Cardiac muscle cell (in vitro differentiated cells and primary cell): ENCODE measurements at regions not wholly inside any gene's neighbourhood (a gene's known extent, or its start where the extent isn't known, plus 50 kb on each side); places are given as distances from the start of the nearest gene placed in this dataset.

Experiments used
- DNase-seq, 2 donors: peaks; one replicate each; pipeline versions ENCODE4 v3.0.0 to v3.0.0-alpha.2; 2010 to 2017; ENCODE audit warnings: low read depth in 1 of 2, low spot score in 1 of 2
- H3K27ac ChIP-seq: fragments of 200-600 bp; sonication (generic); 2 replicates; pipeline ENCODE4 v1.5.1; 2016
- H3K27me3 ChIP-seq: fragments of 200-600 bp; sonication (generic); 2 replicates; pipeline ENCODE4 v1.6.0; 2016; ENCODE audit warnings: control low read depth
- H3K36me3 ChIP-seq: fragments of 200-600 bp; sonication (generic); 2 replicates; pipeline ENCODE4 v1.5.1; 2016; ENCODE audit warnings: control low read depth
- H3K4me1 ChIP-seq: fragments of 200-600 bp; sonication (generic); 2 replicates; pipeline ENCODE4 v1.8.1; 2017; ENCODE audit warnings: low read depth, mild to moderate bottlenecking, mixed run types
- H3K4me3 ChIP-seq: fragments of 200-600 bp; sonication (generic); 2 replicates; pipeline ENCODE4 v1.5.1; 2016; ENCODE audit warnings: mild to moderate bottlenecking
- H3K9me3 ChIP-seq: fragments of 200-600 bp; sonication (generic); 2 replicates; pipeline ENCODE4 v1.5.1; 2017; ENCODE audit warnings: low read depth, mild to moderate bottlenecking, control low read depth
- CTCF ChIP-seq: IDR thresholded peaks from 2 replicates; pipeline ENCODE4 v1.5.1; 2012; ENCODE audit warnings: low read depth, mild to moderate bottlenecking, low read length

DNA sequence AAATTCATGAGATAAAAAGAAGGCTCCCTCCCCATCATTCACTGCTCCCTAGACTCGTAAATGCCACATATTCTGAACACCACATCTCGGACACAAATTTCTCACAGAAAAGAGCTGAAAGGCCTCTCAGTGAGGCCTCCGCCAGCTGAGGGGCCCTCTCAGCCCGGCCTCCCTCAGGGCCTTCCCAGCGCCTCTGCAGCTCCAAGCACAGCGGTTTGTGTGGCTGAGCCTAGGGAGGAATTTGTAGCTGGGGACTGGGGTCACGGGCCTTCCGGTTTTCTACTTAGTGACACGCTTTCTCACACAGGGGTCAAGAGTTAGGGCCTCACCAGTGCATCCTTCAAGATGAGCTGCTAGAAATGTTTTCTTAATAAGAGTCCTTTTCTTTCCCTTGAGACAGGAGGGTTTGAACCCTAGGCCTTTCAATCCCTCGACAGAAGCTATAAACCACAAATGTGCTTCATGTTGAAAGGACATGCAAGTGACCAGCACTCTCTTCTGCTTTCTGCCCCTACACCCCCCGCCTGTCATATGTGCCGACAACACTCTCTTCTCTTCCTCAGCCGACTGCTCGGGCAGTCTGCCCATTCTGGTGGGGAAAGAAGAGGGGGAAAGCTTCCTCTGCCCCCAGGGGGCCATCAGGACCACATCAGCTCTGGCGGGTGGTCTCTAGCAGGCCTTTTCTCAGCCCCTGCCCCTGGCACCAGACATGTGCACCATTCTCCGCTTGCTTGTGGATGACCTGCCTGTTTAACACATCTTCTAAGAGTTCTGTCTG, 104.9 kb downstream of the CHIC2 start:
- H3K9me3 ChIP-seq: no peaks in the 10 kb centered on the region
- H3K27me3 ChIP-seq: peaks cover 5% of the 10 kb centered on the region
- H3K27ac ChIP-seq: no peak overlapping the region
- no peaks in the 10 kb centered on the region for H3K36me3 ChIP-seq
- no peak for TF ChIP-seq CTCF
- H3K4me3 ChIP-seq: no peak overlapping the region
- H3K4me1 ChIP-seq: peaks cover 9% of the 10 kb centered on the region
- no peak for DNase-seq

GRCh38 chr4:53956454-53956853, 108.0 kb downstream of the CHIC2 start:
- peaks cover 14% of the 10 kb centered on the region for H3K27me3 ChIP-seq
- no peak for TF ChIP-seq CTCF
- H3K4me3 ChIP-seq: no peak overlapping the region
- no peak for DNase-seq
- H3K36me3 ChIP-seq: no peaks in the 10 kb centered on the region
- H3K27ac ChIP-seq: no peak overlapping the region
- H3K9me3 ChIP-seq: no peaks in the 10 kb centered on the region
- no peaks in the 10 kb centered on the region for H3K4me1 ChIP-seq

DNA sequence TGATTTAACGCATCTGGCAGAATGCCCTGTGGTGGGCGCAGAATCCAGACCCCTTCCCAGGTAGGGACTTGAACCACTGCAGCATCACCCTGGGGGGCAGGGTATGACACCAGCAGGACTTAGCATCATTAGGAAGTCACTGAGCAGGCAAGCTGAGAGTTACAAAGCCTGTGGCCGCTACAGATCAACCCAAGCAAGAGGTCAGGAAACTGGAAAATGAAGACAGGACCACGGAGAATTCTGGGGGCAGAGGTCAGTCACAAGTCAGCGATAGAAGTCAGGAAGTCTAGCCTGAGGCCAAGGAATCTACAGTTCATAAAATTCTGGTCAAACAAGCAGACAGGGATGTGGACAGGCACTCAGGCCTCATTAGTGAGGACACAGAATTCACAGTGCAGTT, 108.4 kb downstream of the CHIC2 start:
- Histone ChIP-seq H3K36me3 (no peaks in the 10 kb centered on the region), H3K4me1 (no peaks in the 10 kb centered on the region), H3K9me3 (no peaks in the 10 kb centered on the region), H3K4me3 (no peak overlapping the region), H3K27me3 (peaks cover 18% of the 10 kb centered on the region), H3K27ac (no peak overlapping the region)
- no peak for DNase-seq
- no peak for TF ChIP-seq CTCF

GRCh38 chr4:53951414-53951813, 113.0 kb downstream of the CHIC2 start:
- peaks cover 33% of the 10 kb centered on the region for H3K27me3 ChIP-seq
- no peaks in the 10 kb centered on the region for H3K36me3 ChIP-seq
- no peaks in the 10 kb centered on the region for H3K9me3 ChIP-seq
- H3K27ac ChIP-seq: no peak overlapping the region
- no peak for TF ChIP-seq CTCF
- no peak overlapping the region for H3K4me3 ChIP-seq
- no peaks in the 10 kb centered on the region for H3K4me1 ChIP-seq
- DNase-seq: no peak

GRCh38 chr4:53943345-53944085, 120.9 kb downstream of the CHIC2 start:
- H3K4me1 ChIP-seq: no peaks in the 10 kb centered on the region
- no peaks in the 10 kb centered on the region for H3K9me3 ChIP-seq
- no peak overlapping the region for H3K27ac ChIP-seq
- peaks cover 4% of the 10 kb centered on the region for H3K27me3 ChIP-seq
- H3K4me3 ChIP-seq: no peak overlapping the region
- DNase-seq: peak in 1 of 2 donors; percentile 66
- TF ChIP-seq CTCF: no peak
- no peaks in the 10 kb centered on the region for H3K36me3 ChIP-seq
